Karpas-422 (cell line): ENCODE measurements at regions not wholly inside any gene's neighbourhood (a gene's known extent, or its start where the extent isn't known, plus 50 kb on each side); places are given as distances from the start of the nearest gene placed in this dataset.

Source experiments
- DNase-seq: peaks from one replicate; pipeline ENCODE4 v3.0.0-alpha.2; 2015
- H2AFZ ChIP-seq: fragments of 200-600 bp; sonication (generic); 2 replicates; pipeline ENCODE4 v1.6.1; 2014; ENCODE audit warnings: antibody characterized with exemption, low read length, mixed read lengths
- H3K27ac ChIP-seq: fragments of 200-600 bp; sonication (generic); 2 replicates; pipeline ENCODE4 v1.5.1; 2014; ENCODE audit warnings: mild to moderate bottlenecking, low read length, moderate library complexity
- H3K27me3 ChIP-seq: fragments of 200-600 bp; sonication (generic); 2 replicates; pipeline ENCODE4 v1.6.1; 2014; ENCODE audit warnings: low read length, mixed read lengths
- H3K36me3 ChIP-seq: fragments of 200-600 bp; sonication (generic); 2 replicates; pipeline ENCODE4 v1.6.1; 2014; ENCODE audit warnings: low read length, mixed read lengths; ENCODE audit not compliant: insufficient read depth
- H3K4me1 ChIP-seq: fragments of 200-600 bp; sonication (generic); 2 replicates; pipeline ENCODE4 v1.6.1; 2014; ENCODE audit warnings: mild to moderate bottlenecking, low read length, mixed read lengths
- H3K4me2 ChIP-seq: fragments of 200-600 bp; sonication (generic); 2 replicates; pipeline ENCODE4 v1.6.1; 2014; ENCODE audit warnings: low read length, low read depth, mild to moderate bottlenecking; ENCODE audit not compliant: poor library complexity, severe bottlenecking
- H3K4me3 ChIP-seq: fragments of 200-600 bp; sonication (generic); 2 replicates; pipeline ENCODE4 v1.5.1; 2014; ENCODE audit warnings: mild to moderate bottlenecking, antibody characterized with exemption, low read length, mixed read lengths
- H3K79me2 ChIP-seq: fragments of 200-600 bp; sonication (generic); 2 replicates; pipeline ENCODE4 v1.6.1; 2014; ENCODE audit warnings: mild to moderate bottlenecking, low read length, mixed read lengths
- H3K9ac ChIP-seq: fragments of 200-600 bp; sonication (generic); 2 replicates; pipeline ENCODE4 v1.6.0; 2014; ENCODE audit warnings: low read length
- H3K9me2 ChIP-seq: fragments of 200-600 bp; sonication (generic), shearing (Covaris generic); replicated peaks from 2 replicates; pipeline ENCODE4 v1.6.0; 2014; ENCODE audit warnings: mild to moderate bottlenecking, low read length, moderate library complexity; ENCODE audit not compliant: insufficient read depth
- H3K9me3 ChIP-seq: fragments of 300-700, 200-600 bp; sonication (generic); 2 replicates; pipeline ENCODE4 v1.6.1; 2014; ENCODE audit warnings: low read length, mixed read lengths
- H4K20me1 ChIP-seq: fragments of 200-600 bp; sonication (generic); 2 replicates; pipeline ENCODE4 v1.6.1; 2014; ENCODE audit warnings: mild to moderate bottlenecking, antibody characterized with exemption, low read length, low read depth; ENCODE audit not compliant: insufficient read depth

DNA sequence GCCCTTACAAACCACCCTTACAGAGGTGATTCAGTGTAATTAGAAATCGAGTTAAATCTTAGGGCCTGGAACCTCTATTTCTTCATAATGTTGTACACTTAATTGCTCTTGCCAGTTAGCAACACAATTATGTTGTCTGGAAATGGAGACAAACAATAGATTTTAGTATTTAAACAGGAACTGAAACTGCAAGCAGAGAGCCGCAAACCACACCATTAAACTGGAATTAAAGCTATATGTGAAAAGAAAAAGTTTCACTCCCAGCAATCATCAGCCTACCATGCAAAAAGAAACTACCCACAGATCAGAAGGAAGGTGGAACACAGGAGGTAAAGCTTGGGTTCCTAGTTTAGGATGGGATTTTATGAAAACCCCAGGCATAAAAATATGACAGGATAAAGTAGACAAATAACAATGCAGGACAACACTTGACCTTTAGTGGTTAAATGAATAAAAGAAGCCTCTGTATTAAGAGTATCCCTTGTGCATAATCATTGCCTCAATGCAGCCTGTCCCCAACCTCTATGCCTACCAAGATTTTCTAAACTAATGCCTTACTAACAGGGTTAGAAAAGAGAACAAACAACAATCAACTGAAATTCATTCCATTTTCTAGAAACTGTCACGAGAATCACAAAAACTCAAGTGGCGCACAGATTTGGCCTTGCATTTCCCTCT, 304.3 kb upstream of the ESRRG start:
- Histone ChIP-seq H3K4me1 (peaks cover 14% of the 10 kb centered on the region), H3K4me2 (no peak overlapping the region), H3K9me3 (no peaks in the 10 kb centered on the region), H3K9ac (no peak overlapping the region), H4K20me1 (no peaks in the 10 kb centered on the region), H3K79me2 (no peaks in the 10 kb centered on the region), H3K27ac (no peak overlapping the region), H3K36me3 (no peaks in the 10 kb centered on the region), H3K4me3 (no peak overlapping the region), H3K9me2 (no peaks in the 10 kb centered on the region), H3K27me3 (no peaks in the 10 kb centered on the region), H2AFZ (no peak overlapping the region)
- DNase-seq: no peak

DNA sequence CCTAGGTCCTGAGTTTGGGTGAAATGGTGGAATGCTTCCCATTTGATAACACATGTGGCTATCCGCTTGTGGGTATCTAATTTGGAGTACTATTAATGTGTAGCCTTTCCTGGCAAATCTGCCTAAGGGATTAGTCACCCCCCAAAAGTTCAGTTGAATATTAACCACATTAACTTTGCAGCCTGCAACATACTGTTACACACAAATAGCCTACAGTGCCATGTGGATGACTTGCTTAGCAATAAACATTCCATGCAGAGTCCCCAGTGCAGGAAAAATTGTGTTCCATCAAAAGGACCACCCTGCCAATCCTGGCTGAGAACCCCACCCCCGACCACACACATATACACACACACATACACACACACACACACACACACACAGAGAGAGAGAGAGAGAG, 303.3 kb upstream of the ESRRG start:
- H3K27me3 ChIP-seq: no peaks in the 10 kb centered on the region
- H3K9ac ChIP-seq: no peak overlapping the region
- H3K27ac ChIP-seq: no peak overlapping the region
- no peak overlapping the region for H3K4me2 ChIP-seq
- no peaks in the 10 kb centered on the region for H3K36me3 ChIP-seq
- H4K20me1 ChIP-seq: no peaks in the 10 kb centered on the region
- no peak for DNase-seq
- H3K79me2 ChIP-seq: no peaks in the 10 kb centered on the region
- H3K9me2 ChIP-seq: no peaks in the 10 kb centered on the region
- no peak overlapping the region for H3K4me3 ChIP-seq
- H3K4me1 ChIP-seq: peaks cover 14% of the 10 kb centered on the region
- H3K9me3 ChIP-seq: no peaks in the 10 kb centered on the region
- H2AFZ ChIP-seq: no peak overlapping the region

DNA sequence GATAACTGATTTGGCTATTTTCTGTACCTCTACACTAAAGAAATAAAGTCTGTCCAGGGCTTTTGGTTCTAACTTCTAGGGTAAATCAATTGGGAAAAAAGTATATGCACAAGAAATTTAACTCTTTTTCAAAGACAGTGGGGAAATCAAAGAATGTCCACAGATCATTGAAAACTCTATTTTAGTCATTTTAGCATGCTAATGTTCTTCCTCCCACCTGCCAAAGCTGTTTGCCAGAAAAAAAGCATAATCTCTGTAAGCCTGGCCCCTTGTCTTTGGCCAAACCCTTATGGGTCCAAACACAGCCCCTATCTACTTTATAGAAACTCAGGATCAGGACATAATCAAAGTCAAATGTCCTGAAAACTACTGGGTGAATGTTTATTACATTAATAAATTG, 302.2 kb upstream of the ESRRG start:
- no peak overlapping the region for H3K4me3 ChIP-seq
- H3K27ac ChIP-seq: no peak overlapping the region
- H2AFZ ChIP-seq: no peak overlapping the region
- H3K79me2 ChIP-seq: no peaks in the 10 kb centered on the region
- no peaks in the 10 kb centered on the region for H3K36me3 ChIP-seq
- no peak overlapping the region for H3K4me2 ChIP-seq
- H3K9me2 ChIP-seq: no peaks in the 10 kb centered on the region
- no peaks in the 10 kb centered on the region for H3K27me3 ChIP-seq
- DNase-seq: no peak
- H3K9me3 ChIP-seq: no peaks in the 10 kb centered on the region
- H4K20me1 ChIP-seq: no peaks in the 10 kb centered on the region
- H3K4me1 ChIP-seq: peaks cover 14% of the 10 kb centered on the region
- H3K9ac ChIP-seq: no peak overlapping the region

DNA sequence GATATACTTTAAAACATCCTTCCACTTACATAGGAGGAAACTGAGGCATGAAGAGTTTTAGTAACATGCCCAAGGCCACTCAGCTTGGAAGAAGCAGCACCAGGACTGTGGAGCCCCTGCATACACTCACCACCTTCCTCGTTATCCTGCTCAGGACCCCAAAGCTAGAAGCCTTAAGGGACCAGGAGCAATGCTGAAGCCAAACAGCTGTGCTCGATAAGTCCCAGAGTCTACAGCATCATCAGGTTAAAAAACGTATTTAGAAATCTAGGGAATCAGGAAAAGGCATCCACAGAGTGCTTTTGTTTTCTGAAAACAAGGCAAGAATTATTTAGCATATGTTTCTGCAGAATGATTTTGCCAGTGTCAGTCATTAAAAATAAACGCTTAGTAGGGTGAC, 301.7 kb upstream of the ESRRG start:
- Histone ChIP-seq H2AFZ (no peak overlapping the region), H3K9me3 (no peaks in the 10 kb centered on the region), H3K4me2 (no peak overlapping the region), H3K4me1 (peaks cover 14% of the 10 kb centered on the region), H4K20me1 (no peaks in the 10 kb centered on the region), H3K9me2 (no peaks in the 10 kb centered on the region), H3K27ac (no peak overlapping the region), H3K4me3 (no peak overlapping the region), H3K36me3 (no peaks in the 10 kb centered on the region), H3K27me3 (no peaks in the 10 kb centered on the region), H3K9ac (no peak overlapping the region), H3K79me2 (no peaks in the 10 kb centered on the region)
- no peak for DNase-seq

DNA sequence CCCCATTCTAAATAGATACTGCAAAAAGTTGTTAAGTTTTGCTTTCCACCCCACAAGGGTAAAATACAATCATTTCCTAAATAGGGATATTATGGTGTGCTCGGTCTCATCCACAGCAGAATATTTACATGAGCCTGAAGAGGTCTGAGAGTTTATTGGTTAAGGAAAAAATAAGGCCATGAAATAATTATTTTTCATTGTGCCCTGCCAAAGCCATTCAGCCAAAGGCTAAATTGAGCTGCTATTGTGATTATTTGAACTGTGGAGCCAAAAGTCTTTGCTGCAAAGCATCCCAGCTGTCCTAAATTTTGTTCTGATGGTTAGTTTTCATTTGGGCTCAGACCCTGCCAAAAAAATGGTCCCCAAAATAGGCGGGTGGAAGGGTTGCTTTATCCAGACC, 298.7 kb upstream of the ESRRG start:
- Histone ChIP-seq H3K4me1 (peaks cover 9% of the 10 kb centered on the region), H3K9ac (no peak overlapping the region), H3K27ac (no peak overlapping the region), H3K9me3 (no peaks in the 10 kb centered on the region), H3K79me2 (no peaks in the 10 kb centered on the region), H3K4me2 (no peak overlapping the region), H3K36me3 (no peaks in the 10 kb centered on the region), H3K27me3 (no peaks in the 10 kb centered on the region), H2AFZ (no peak overlapping the region), H3K4me3 (no peak overlapping the region), H3K9me2 (no peaks in the 10 kb centered on the region), H4K20me1 (no peaks in the 10 kb centered on the region)
- no peak for DNase-seq

DNA sequence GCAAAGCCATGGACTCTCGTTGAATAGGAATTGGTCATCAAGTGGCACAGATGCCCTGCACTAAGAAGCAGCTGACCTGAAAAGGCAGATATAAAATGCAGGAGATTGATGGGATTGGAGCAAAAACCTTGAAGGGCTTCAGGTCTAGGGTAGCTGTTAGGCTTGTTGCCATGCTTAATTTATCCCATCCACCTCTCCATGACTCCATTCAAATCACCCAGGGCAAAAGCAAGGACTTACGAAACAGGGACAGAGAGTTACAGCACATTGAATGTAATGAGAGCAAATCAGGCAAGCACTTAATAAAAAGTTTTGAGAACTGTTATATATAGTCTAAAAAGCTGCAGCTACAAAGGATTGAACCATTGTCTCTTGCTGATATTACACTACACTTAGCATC, 298.2 kb upstream of the ESRRG start:
- H3K27ac ChIP-seq: no peak overlapping the region
- no peaks in the 10 kb centered on the region for H3K9me3 ChIP-seq
- H3K27me3 ChIP-seq: no peaks in the 10 kb centered on the region
- peaks cover 9% of the 10 kb centered on the region for H3K4me1 ChIP-seq
- no peaks in the 10 kb centered on the region for H4K20me1 ChIP-seq
- H3K4me2 ChIP-seq: no peak overlapping the region
- H3K9ac ChIP-seq: no peak overlapping the region
- H3K4me3 ChIP-seq: no peak overlapping the region
- no peaks in the 10 kb centered on the region for H3K79me2 ChIP-seq
- H3K9me2 ChIP-seq: no peaks in the 10 kb centered on the region
- no peak overlapping the region for H2AFZ ChIP-seq
- DNase-seq: no peak
- no peaks in the 10 kb centered on the region for H3K36me3 ChIP-seq

DNA sequence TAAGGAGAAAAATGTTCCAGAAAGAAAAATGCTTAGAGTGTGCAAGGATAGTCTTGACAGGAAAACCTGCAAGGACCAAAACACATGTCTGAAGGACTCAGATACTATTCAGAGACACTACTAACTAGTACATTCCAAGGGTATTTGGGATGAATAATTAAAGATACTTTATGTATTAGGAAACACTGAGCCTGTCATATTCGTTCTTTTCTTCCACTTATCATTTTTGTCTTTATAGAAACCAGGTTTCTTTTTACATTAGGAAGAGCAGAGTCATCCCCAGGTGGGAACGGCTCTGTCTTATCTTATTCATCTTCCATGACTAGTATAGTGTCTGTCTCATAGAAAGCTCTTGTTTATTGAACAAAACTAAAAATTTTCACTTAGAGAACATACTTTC, 296.2 kb upstream of the ESRRG start:
- Histone ChIP-seq H3K36me3 (no peaks in the 10 kb centered on the region), H3K4me1 (peaks cover 2% of the 10 kb centered on the region), H3K27me3 (no peaks in the 10 kb centered on the region), H3K27ac (no peak overlapping the region), H3K4me3 (no peak overlapping the region), H2AFZ (no peak overlapping the region), H3K9me2 (no peaks in the 10 kb centered on the region), H3K4me2 (no peak overlapping the region), H3K79me2 (no peaks in the 10 kb centered on the region), H3K9ac (no peak overlapping the region), H3K9me3 (no peaks in the 10 kb centered on the region), H4K20me1 (no peaks in the 10 kb centered on the region)
- DNase-seq: no peak

DNA sequence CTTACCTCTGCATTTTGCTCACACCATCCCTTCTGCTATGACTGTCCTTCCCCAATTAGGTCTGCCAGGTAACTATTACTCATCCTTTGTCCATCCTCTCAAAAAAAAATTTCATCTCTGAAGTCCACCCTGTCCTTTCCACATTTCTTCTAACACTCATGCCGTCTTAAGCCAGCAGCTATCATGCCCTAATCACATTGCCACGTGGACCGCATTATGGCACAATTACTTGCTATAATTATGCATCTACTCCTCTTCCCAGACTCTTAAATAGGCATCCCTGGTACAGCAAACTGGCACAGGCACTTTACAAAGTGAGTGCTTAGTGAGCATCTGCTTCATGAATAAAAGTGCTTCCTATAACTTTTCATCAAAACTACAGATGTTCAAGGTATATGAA, 295.4 kb upstream of the ESRRG start:
- no peak overlapping the region for H3K27ac ChIP-seq
- no peaks in the 10 kb centered on the region for H3K9me2 ChIP-seq
- no peaks in the 10 kb centered on the region for H3K27me3 ChIP-seq
- H3K4me3 ChIP-seq: no peak overlapping the region
- H3K9ac ChIP-seq: no peak overlapping the region
- no peaks in the 10 kb centered on the region for H3K4me1 ChIP-seq
- no peak overlapping the region for H3K4me2 ChIP-seq
- no peaks in the 10 kb centered on the region for H4K20me1 ChIP-seq
- no peaks in the 10 kb centered on the region for H3K9me3 ChIP-seq
- no peaks in the 10 kb centered on the region for H3K79me2 ChIP-seq
- H3K36me3 ChIP-seq: no peaks in the 10 kb centered on the region
- H2AFZ ChIP-seq: no peak overlapping the region
- DNase-seq: no peak

DNA sequence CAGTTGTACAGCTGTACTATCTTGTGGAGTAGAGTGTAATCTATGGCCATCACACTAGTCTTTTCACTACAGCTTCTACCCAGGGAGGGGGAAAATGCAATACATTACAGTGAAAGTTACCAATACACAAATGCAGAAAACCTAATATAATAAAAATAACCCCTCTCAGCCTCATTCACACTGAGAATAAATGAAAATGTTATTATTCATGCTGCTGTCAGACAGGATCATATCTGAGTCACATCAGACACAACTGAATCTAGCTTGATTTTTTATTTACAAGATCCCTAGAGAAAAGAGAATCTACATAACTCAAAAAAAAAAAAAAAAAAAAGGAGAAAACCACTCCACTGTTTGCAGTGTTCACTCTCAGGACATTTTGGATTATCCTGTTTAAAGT, 293.9 kb upstream of the ESRRG start:
- no peaks in the 10 kb centered on the region for H4K20me1 ChIP-seq
- H3K27me3 ChIP-seq: no peaks in the 10 kb centered on the region
- H2AFZ ChIP-seq: no peak overlapping the region
- no peaks in the 10 kb centered on the region for H3K9me2 ChIP-seq
- no peak overlapping the region for H3K27ac ChIP-seq
- no peaks in the 10 kb centered on the region for H3K9me3 ChIP-seq
- no peak overlapping the region for H3K4me3 ChIP-seq
- no peaks in the 10 kb centered on the region for H3K4me1 ChIP-seq
- no peaks in the 10 kb centered on the region for H3K36me3 ChIP-seq
- H3K79me2 ChIP-seq: no peaks in the 10 kb centered on the region
- no peak for DNase-seq
- H3K4me2 ChIP-seq: no peak overlapping the region
- H3K9ac ChIP-seq: no peak overlapping the region
